ENCODE measurements at regions not wholly inside any gene's neighbourhood (a gene's known extent, or its start where the extent isn't known, plus 50 kb on each side); places are given as distances from the start of the nearest gene placed in this dataset.

DNA sequence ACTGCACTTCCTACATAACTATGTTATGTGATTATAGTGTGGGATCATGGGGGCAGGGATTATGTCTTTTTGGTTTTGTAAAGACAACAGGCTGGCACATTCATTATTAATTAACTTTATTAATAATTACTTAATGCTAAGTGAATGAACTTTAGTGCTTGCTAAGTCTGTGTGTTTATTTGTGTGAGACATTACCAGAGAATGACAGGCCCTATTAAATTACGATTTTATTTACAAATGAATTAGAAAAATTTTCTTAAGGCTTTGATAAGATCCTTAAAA is 100.9 kb downstream of the CD83 start:
- TF ChIP-seq ZFP3 (CRISPR knock-in tag; IDR thresholded peaks at IDR 0.05), result no peak
- TF ChIP-seq, protein P1, sequence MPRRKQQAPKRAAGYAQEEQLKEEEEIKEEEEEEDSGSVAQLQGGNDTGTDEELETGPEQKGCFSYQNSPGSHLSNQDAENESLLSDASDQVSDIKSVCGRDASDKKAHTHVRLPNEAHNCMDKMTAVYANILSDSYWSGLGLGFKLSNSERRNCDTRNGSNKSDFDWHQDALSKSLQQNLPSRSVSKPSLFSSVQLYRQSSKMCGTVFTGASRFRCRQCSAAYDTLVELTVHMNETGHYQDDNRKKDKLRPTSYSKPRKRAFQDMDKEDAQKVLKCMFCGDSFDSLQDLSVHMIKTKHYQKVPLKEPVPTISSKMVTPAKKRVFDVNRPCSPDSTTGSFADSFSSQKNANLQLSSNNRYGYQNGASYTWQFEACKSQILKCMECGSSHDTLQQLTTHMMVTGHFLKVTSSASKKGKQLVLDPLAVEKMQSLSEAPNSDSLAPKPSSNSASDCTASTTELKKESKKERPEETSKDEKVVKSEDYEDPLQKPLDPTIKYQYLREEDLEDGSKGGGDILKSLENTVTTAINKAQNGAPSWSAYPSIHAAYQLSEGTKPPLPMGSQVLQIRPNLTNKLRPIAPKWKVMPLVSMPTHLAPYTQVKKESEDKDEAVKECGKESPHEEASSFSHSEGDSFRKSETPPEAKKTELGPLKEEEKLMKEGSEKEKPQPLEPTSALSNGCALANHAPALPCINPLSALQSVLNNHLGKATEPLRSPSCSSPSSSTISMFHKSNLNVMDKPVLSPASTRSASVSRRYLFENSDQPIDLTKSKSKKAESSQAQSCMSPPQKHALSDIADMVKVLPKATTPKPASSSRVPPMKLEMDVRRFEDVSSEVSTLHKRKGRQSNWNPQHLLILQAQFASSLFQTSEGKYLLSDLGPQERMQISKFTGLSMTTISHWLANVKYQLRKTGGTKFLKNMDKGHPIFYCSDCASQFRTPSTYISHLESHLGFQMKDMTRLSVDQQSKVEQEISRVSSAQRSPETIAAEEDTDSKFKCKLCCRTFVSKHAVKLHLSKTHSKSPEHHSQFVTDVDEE (CRISPR knock-in tag; IDR thresholded peaks at IDR 0.05), result no peak
